GM23338 (cell line): ENCODE measurements at regions not wholly inside any gene's neighbourhood (a gene's known extent, or its start where the extent isn't known, plus 50 kb on each side); places are given as distances from the start of the nearest gene placed in this dataset.

Experiments
- ATAC-seq: fragments of 200-7000 bp; cut with Tn5 transposase; 3 replicates; pipeline ENCODE4 v1.9.1; 2020
- DNase-seq: peaks from one replicate; pipeline ENCODE4 v3.0.0-alpha.2; 2015; ENCODE audit warnings: low spot score
- H2AFZ ChIP-seq: fragments of 200-600 bp; sonication (generic); 2 replicates; pipeline ENCODE4 v1.8.0; 2016; ENCODE audit warnings: antibody characterized with exemption, mild to moderate bottlenecking, moderate library complexity
- H3F3A ChIP-seq: fragments of 200-600 bp; sonication (generic); replicated peaks from 2 replicates; pipeline ENCODE4 v1.8.0; 2017; ENCODE audit warnings: antibody characterized with exemption, mixed run types, low read depth
- H3K27ac ChIP-seq: fragments of 200-600 bp; sonication (generic); 2 replicates; pipeline ENCODE4 v1.6.1; 2016; ENCODE audit warnings: low read depth
- H3K27me3 ChIP-seq: fragments of 200-600 bp; sonication (generic); 2 replicates; pipeline ENCODE4 v1.8.0; 2016; ENCODE audit warnings: mild to moderate bottlenecking, mixed run types, moderate library complexity; ENCODE audit not compliant: insufficient read depth
- H3K36me3 ChIP-seq: fragments of 200-600 bp; sonication (generic); 2 replicates; pipeline ENCODE4 v1.8.0; 2016; ENCODE audit warnings: mild to moderate bottlenecking; ENCODE audit not compliant: insufficient read depth
- H3K4me1 ChIP-seq: fragments of 200-600 bp; sonication (generic); 2 replicates; pipeline ENCODE4 v1.8.0; 2016; ENCODE audit warnings: mild to moderate bottlenecking, moderate library complexity; ENCODE audit not compliant: insufficient read depth
- H3K4me2 ChIP-seq: fragments of 200-600 bp; sonication (generic); 2 replicates; pipeline ENCODE4 v1.7.1; 2017; ENCODE audit warnings: mixed run types
- H3K4me3 ChIP-seq: fragments of 200-600 bp; sonication (generic); 2 replicates; pipeline ENCODE4 v1.6.1; 2016; ENCODE audit warnings: mixed run types
- H3K79me2 ChIP-seq: fragments of 200-600 bp; sonication (generic); replicated peaks from 2 replicates; pipeline ENCODE4 v1.8.0; 2017; ENCODE audit warnings: mild to moderate bottlenecking; ENCODE audit not compliant: insufficient read depth
- H3K9me2 ChIP-seq: fragments of 200-600 bp; sonication (generic); 2 replicates; pipeline ENCODE4 v1.8.0; 2017; ENCODE audit not compliant: insufficient read depth
- H4K20me1 ChIP-seq: fragments of 200-600 bp; sonication (generic); replicated peaks from 2 replicates; pipeline ENCODE4 v1.8.0; 2017; ENCODE audit warnings: mild to moderate bottlenecking; ENCODE audit not compliant: insufficient read depth
- H3K27ac Mint-ChIP-seq: 2 replicates; pipeline ENCODE4 v1.8.0; 2020; ENCODE audit warnings: inconsistent platforms, mild to moderate bottlenecking, moderate library complexity, mixed read lengths
- H3K27me3 Mint-ChIP-seq: 3 replicates; pipeline ENCODE4 v1.8.0; 2022; ENCODE audit warnings: low read depth, mild to moderate bottlenecking, moderate library complexity, mixed read lengths, inconsistent platforms; ENCODE audit not compliant: insufficient read depth, poor library complexity
- H3K36me3 Mint-ChIP-seq: 3 replicates; pipeline ENCODE4 v1.8.0; 2021; ENCODE audit warnings: low read depth, mild to moderate bottlenecking, inconsistent platforms, moderate library complexity, mixed read lengths
- H3K4me1 Mint-ChIP-seq: 3 replicates; pipeline ENCODE4 v1.8.0; 2020; ENCODE audit warnings: mild to moderate bottlenecking, inconsistent platforms, mixed read lengths
- H3K4me3 Mint-ChIP-seq: 3 replicates; pipeline ENCODE4 v1.8.0; 2021; ENCODE audit warnings: moderate library complexity, mild to moderate bottlenecking, inconsistent platforms, mixed read lengths
- H3K9me3 Mint-ChIP-seq: 3 replicates; pipeline ENCODE4 v1.8.0; 2020; ENCODE audit warnings: moderate library complexity, mild to moderate bottlenecking, inconsistent platforms, mixed read lengths
- CREB1 ChIP-seq: fragments of 250-450 bp; sonication (Bioruptor Pico); IDR thresholded peaks from 2 replicates; pipeline ENCODE4 v1.5.0; 2020; ENCODE audit warnings: low read depth, mild to moderate bottlenecking, moderate library complexity
- EZH2 ChIP-seq: fragments of 200-600 bp; sonication (generic); IDR thresholded peaks from one replicate; pipeline ENCODE4 v1.8.0; 2017; ENCODE audit warnings: antibody characterized with exemption, mild to moderate bottlenecking, low read depth; ENCODE audit not compliant: unreplicated experiment
- EZH2phosphoT487 ChIP-seq: fragments of 200-600 bp; sonication (generic); IDR thresholded peaks from one replicate; pipeline ENCODE4 v1.8.1; 2018; ENCODE audit warnings: antibody characterized with exemption; ENCODE audit not compliant: unreplicated experiment
- JUNB ChIP-seq: IDR thresholded peaks from one replicate; pipeline ENCODE4 v1.6.1; 2016; ENCODE audit warnings: antibody characterized with exemption; ENCODE audit not compliant: unreplicated experiment
- NANOG ChIP-seq: IDR thresholded peaks from 2 replicates; pipeline ENCODE4 v1.6.1; 2016; ENCODE audit warnings: antibody characterized with exemption, borderline replicate concordance
- POLR2AphosphoS5 ChIP-seq: IDR thresholded peaks from 2 replicates; pipeline ENCODE4 v1.6.1; 2016; ENCODE audit warnings: antibody characterized with exemption, low read depth
- STAT1 ChIP-seq: IDR thresholded peaks from one replicate; pipeline ENCODE4 v1.6.1; 2016; ENCODE audit warnings: antibody characterized with exemption; ENCODE audit not compliant: unreplicated experiment
- ZNF114 ChIP-seq: fragments of 250-450 bp; sonication (Bioruptor Pico); IDR thresholded peaks from 2 replicates; pipeline ENCODE4 v1.5.0; 2020; ENCODE audit warnings: mild to moderate bottlenecking, moderate library complexity
- ZNF331 ChIP-seq: fragments of 250-450 bp; sonication (Bioruptor Pico); IDR thresholded peaks from 2 replicates; pipeline ENCODE4 v1.5.0; 2020; ENCODE audit warnings: low read depth, mild to moderate bottlenecking, moderate library complexity
- TF ChIP-seq, protein P1 (sequence below): fragments of 250-450 bp; sonication (Bioruptor Pico); IDR thresholded peaks from 2 replicates; pipeline ENCODE4 v1.5.0; 2020; ENCODE audit warnings: mild to moderate bottlenecking, moderate library complexity
- TF ChIP-seq, protein P2 (sequence below): IDR thresholded peaks from one replicate; pipeline ENCODE4 v1.6.1; 2018; ENCODE audit warnings: antibody characterized with exemption; ENCODE audit not compliant: unreplicated experiment
- TF ChIP-seq, protein P3 (sequence below), 2 experiments: fragments of 200-600 bp in 1 of 2; sonication (generic) in 1 of 2; conservative IDR thresholded peaks; 2 replicates each; pipeline versions ENCODE4 v1.5.1 to v1.6.1; 2016 to 2017; ENCODE audit warnings: antibody characterized with exemption in 2 of 2, low read depth in 2 of 2, mild to moderate bottlenecking in 2 of 2, moderate library complexity in 1 of 2
- TF ChIP-seq, protein P4 (sequence below): IDR thresholded peaks from 2 replicates; pipeline ENCODE4 v1.6.1; 2016; ENCODE audit warnings: antibody characterized with exemption

DNA sequence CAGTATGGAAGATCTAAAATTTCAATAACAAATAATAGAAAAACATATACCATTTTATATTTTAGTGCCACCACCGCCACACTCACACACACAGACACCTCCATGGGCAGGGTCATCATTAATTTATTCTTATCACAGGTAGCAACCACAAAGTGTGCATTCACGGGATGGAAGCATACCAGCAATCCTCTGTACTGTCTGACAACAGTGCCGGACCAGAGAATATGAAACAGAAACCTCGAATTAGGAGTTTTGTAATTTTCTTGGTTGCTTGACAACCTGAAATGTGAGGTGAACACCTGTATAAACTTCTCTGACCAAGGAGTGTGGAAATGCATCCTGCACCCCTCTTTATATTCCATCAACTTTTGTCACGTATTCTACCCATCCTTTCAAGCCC is 213.9 kb upstream of the KCNIP4 start:
- Histone ChIP-seq H3K4me1 (no peaks in the 10 kb centered on the region), H3K27me3 (no peaks in the 10 kb centered on the region), H3K4me2 (no peak overlapping the region), H3K9me2 (no peaks in the 10 kb centered on the region), H3K4me3 (no peak overlapping the region), H2AFZ (no peak overlapping the region), H3F3A (no peaks in the 10 kb centered on the region), H3K27ac (no peak overlapping the region), H3K79me2 (no peaks in the 10 kb centered on the region), H3K36me3 (no peaks in the 10 kb centered on the region), H4K20me1 (no peaks in the 10 kb centered on the region)
- no peak for TF ChIP-seq JUNB
- TF ChIP-seq CREB1 (CRISPR knock-in tag): no peak
- TF ChIP-seq, protein P1, sequence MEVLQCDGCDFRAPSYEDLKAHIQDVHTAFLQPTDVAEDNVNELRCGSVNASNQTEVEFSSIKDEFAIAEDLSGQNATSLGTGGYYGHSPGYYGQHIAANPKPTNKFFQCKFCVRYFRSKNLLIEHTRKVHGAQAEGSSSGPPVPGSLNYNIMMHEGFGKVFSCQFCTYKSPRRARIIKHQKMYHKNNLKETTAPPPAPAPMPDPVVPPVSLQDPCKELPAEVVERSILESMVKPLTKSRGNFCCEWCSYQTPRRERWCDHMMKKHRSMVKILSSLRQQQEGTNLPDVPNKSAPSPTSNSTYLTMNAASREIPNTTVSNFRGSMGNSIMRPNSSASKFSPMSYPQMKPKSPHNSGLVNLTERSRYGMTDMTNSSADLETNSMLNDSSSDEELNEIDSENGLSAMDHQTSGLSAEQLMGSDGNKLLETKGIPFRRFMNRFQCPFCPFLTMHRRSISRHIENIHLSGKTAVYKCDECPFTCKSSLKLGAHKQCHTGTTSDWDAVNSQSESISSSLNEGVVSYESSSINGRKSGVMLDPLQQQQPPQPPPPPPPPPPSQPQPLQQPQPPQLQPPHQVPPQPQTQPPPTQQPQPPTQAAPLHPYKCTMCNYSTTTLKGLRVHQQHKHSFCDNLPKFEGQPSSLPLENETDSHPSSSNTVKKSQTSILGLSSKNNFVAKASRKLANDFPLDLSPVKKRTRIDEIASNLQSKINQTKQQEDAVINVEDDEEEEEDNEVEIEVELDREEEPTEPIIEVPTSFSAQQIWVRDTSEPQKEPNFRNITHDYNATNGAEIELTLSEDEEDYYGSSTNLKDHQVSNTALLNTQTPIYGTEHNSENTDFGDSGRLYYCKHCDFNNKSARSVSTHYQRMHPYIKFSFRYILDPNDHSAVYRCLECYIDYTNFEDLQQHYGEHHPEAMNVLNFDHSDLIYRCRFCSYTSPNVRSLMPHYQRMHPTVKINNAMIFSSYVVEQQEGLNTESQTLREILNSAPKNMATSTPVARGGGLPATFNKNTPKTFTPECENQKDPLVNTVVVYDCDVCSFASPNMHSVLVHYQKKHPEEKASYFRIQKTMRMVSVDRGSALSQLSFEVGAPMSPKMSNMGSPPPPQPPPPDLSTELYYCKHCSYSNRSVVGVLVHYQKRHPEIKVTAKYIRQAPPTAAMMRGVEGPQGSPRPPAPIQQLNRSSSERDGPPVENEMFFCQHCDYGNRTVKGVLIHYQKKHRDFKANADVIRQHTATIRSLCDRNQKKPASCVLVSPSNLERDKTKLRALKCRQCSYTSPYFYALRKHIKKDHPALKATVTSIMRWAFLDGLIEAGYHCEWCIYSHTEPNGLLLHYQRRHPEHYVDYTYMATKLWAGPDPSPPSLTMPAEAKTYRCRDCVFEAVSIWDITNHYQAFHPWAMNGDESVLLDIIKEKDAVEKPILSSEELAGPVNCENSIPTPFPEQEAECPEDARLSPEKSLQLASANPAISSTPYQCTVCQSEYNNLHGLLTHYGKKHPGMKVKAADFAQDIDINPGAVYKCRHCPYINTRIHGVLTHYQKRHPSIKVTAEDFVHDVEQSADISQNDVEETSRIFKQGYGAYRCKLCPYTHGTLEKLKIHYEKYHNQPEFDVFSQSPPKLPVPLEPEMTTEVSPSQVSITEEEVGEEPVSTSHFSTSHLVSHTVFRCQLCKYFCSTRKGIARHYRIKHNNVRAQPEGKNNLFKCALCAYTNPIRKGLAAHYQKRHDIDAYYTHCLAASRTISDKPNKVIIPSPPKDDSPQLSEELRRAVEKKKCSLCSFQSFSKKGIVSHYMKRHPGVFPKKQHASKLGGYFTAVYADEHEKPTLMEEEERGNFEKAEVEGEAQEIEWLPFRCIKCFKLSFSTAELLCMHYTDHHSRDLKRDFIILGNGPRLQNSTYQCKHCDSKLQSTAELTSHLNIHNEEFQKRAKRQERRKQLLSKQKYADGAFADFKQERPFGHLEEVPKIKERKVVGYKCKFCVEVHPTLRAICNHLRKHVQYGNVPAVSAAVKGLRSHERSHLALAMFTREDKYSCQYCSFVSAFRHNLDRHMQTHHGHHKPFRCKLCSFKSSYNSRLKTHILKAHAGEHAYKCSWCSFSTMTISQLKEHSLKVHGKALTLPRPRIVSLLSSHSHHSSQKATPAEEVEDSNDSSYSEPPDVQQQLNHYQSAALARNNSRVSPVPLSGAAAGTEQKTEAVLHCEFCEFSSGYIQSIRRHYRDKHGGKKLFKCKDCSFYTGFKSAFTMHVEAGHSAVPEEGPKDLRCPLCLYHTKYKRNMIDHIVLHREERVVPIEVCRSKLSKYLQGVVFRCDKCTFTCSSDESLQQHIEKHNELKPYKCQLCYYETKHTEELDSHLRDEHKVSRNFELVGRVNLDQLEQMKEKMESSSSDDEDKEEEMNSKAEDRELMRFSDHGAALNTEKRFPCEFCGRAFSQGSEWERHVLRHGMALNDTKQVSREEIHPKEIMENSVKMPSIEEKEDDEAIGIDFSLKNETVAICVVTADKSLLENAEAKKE (CRISPR knock-in tag): no peak
- TF ChIP-seq ZNF114 (CRISPR knock-in tag): no peak
- TF ChIP-seq, protein P2, sequence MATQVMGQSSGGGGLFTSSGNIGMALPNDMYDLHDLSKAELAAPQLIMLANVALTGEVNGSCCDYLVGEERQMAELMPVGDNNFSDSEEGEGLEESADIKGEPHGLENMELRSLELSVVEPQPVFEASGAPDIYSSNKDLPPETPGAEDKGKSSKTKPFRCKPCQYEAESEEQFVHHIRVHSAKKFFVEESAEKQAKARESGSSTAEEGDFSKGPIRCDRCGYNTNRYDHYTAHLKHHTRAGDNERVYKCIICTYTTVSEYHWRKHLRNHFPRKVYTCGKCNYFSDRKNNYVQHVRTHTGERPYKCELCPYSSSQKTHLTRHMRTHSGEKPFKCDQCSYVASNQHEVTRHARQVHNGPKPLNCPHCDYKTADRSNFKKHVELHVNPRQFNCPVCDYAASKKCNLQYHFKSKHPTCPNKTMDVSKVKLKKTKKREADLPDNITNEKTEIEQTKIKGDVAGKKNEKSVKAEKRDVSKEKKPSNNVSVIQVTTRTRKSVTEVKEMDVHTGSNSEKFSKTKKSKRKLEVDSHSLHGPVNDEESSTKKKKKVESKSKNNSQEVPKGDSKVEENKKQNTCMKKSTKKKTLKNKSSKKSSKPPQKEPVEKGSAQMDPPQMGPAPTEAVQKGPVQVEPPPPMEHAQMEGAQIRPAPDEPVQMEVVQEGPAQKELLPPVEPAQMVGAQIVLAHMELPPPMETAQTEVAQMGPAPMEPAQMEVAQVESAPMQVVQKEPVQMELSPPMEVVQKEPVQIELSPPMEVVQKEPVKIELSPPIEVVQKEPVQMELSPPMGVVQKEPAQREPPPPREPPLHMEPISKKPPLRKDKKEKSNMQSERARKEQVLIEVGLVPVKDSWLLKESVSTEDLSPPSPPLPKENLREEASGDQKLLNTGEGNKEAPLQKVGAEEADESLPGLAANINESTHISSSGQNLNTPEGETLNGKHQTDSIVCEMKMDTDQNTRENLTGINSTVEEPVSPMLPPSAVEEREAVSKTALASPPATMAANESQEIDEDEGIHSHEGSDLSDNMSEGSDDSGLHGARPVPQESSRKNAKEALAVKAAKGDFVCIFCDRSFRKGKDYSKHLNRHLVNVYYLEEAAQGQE: no peak
- TF ChIP-seq EZH2: no peak
- no peak for TF ChIP-seq EZH2phosphoT487
- TF ChIP-seq ZNF331 (CRISPR knock-in tag): no peak
- TF ChIP-seq STAT1: no peak
- TF ChIP-seq, protein P3, sequence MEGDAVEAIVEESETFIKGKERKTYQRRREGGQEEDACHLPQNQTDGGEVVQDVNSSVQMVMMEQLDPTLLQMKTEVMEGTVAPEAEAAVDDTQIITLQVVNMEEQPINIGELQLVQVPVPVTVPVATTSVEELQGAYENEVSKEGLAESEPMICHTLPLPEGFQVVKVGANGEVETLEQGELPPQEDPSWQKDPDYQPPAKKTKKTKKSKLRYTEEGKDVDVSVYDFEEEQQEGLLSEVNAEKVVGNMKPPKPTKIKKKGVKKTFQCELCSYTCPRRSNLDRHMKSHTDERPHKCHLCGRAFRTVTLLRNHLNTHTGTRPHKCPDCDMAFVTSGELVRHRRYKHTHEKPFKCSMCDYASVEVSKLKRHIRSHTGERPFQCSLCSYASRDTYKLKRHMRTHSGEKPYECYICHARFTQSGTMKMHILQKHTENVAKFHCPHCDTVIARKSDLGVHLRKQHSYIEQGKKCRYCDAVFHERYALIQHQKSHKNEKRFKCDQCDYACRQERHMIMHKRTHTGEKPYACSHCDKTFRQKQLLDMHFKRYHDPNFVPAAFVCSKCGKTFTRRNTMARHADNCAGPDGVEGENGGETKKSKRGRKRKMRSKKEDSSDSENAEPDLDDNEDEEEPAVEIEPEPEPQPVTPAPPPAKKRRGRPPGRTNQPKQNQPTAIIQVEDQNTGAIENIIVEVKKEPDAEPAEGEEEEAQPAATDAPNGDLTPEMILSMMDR (conservative IDR thresholded peaks at IDR 0.05; ENCODE audit: low read depth in 2 of 2): no peak
- TF ChIP-seq, protein P4, sequence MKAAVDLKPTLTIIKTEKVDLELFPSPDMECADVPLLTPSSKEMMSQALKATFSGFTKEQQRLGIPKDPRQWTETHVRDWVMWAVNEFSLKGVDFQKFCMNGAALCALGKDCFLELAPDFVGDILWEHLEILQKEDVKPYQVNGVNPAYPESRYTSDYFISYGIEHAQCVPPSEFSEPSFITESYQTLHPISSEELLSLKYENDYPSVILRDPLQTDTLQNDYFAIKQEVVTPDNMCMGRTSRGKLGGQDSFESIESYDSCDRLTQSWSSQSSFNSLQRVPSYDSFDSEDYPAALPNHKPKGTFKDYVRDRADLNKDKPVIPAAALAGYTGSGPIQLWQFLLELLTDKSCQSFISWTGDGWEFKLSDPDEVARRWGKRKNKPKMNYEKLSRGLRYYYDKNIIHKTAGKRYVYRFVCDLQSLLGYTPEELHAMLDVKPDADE: no peak
- no peak for TF ChIP-seq POLR2AphosphoS5
- no peak for TF ChIP-seq NANOG
- H3K36me3 Mint-ChIP-seq: no peaks in the 10 kb centered on the region
- H3K27me3 Mint-ChIP-seq: no peaks in the 10 kb centered on the region
- H3K4me3 Mint-ChIP-seq: no peak overlapping the region
- H3K9me3 Mint-ChIP-seq: no peaks in the 10 kb centered on the region
- no peak overlapping the region for H3K27ac Mint-ChIP-seq
- H3K4me1 Mint-ChIP-seq: no peaks in the 10 kb centered on the region
- DNase-seq (no peak), ATAC-seq (no peak)
